ENCODE measurements at regions not wholly inside any gene's neighbourhood (a gene's known extent, or its start where the extent isn't known, plus 50 kb on each side); places are given as distances from the start of the nearest gene placed in this dataset.

GRCh38 chr6:169999367-169999766, 247.9 kb downstream of the ERMARD start:
- DNase-seq (ENCODE audit: extremely low spot score, unreplicated experiment), result no peak
- no peaks in the 10 kb centered on the region for H3K4me1 Mint-ChIP-seq (ENCODE audit: unreplicated experiment)
- no peak for TF ChIP-seq CTCF (IDR thresholded peaks at IDR 0.05)
- H3K4me3 Mint-ChIP-seq (ENCODE audit: unreplicated experiment), result no peak overlapping the region
- no peaks in the 10 kb centered on the region for H3K27me3 Mint-ChIP-seq (ENCODE audit: unreplicated experiment)
- no peaks in the 10 kb centered on the region for H3K36me3 Mint-ChIP-seq (ENCODE audit: unreplicated experiment)
- no peak overlapping the region for H3K27ac Mint-ChIP-seq (ENCODE audit: unreplicated experiment)
- H3K9me3 Mint-ChIP-seq (ENCODE audit: unreplicated experiment), result peaks cover 19% of the 10 kb centered on the region

- H3K27me3 Mint-ChIP-seq (ENCODE audit: unreplicated experiment), result no peaks in the 10 kb centered on the region
- no peak for TF ChIP-seq CTCF (IDR thresholded peaks at IDR 0.05)
- H3K9me3 Mint-ChIP-seq (ENCODE audit: unreplicated experiment), result peaks cover 16% of the 10 kb centered on the region
- no peaks in the 10 kb centered on the region for H3K36me3 Mint-ChIP-seq (ENCODE audit: unreplicated experiment)
- no peak overlapping the region for H3K4me3 Mint-ChIP-seq (ENCODE audit: unreplicated experiment)
- H3K27ac Mint-ChIP-seq (ENCODE audit: unreplicated experiment), result no peak overlapping the region
- peak; percentile 62 for DNase-seq (ENCODE audit: extremely low spot score, unreplicated experiment)
- H3K4me1 Mint-ChIP-seq (ENCODE audit: unreplicated experiment), result no peaks in the 10 kb centered on the region
Measured at GRCh38 chr6:169998457-169998856, 247.0 kb downstream of the ERMARD start.

GRCh38 chr6:169997930-169998218, 246.5 kb downstream of the ERMARD start:
- peak; percentile 64 for DNase-seq (ENCODE audit: extremely low spot score, unreplicated experiment)
- peaks cover 15% of the 10 kb centered on the region for H3K9me3 Mint-ChIP-seq (ENCODE audit: unreplicated experiment)
- no peak for TF ChIP-seq CTCF (IDR thresholded peaks at IDR 0.05)
- H3K27me3 Mint-ChIP-seq (ENCODE audit: unreplicated experiment), result no peaks in the 10 kb centered on the region
- H3K27ac Mint-ChIP-seq (ENCODE audit: unreplicated experiment), result no peak overlapping the region
- no peak overlapping the region for H3K4me3 Mint-ChIP-seq (ENCODE audit: unreplicated experiment)
- H3K4me1 Mint-ChIP-seq (ENCODE audit: unreplicated experiment), result no peaks in the 10 kb centered on the region
- no peaks in the 10 kb centered on the region for H3K36me3 Mint-ChIP-seq (ENCODE audit: unreplicated experiment)

GRCh38 chr6:169997187-169997929, 245.9 kb downstream of the ERMARD start:
- Mint-ChIP-seq H3K27ac (ENCODE audit: unreplicated experiment) (no peak overlapping the region), H3K4me3 (ENCODE audit: unreplicated experiment) (no peak overlapping the region), H3K36me3 (ENCODE audit: unreplicated experiment) (no peaks in the 10 kb centered on the region), H3K9me3 (ENCODE audit: unreplicated experiment) (peaks cover 11% of the 10 kb centered on the region), H3K27me3 (ENCODE audit: unreplicated experiment) (no peaks in the 10 kb centered on the region), H3K4me1 (ENCODE audit: unreplicated experiment) (no peaks in the 10 kb centered on the region)
- TF ChIP-seq CTCF (IDR thresholded peaks at IDR 0.05), result no peak
- peak; percentile 67 for DNase-seq (ENCODE audit: extremely low spot score, unreplicated experiment)

GRCh38 chr6:169996378-169997051, 245.1 kb downstream of the ERMARD start:
- Mint-ChIP-seq H3K36me3 (ENCODE audit: unreplicated experiment) (no peaks in the 10 kb centered on the region), H3K4me3 (ENCODE audit: unreplicated experiment) (no peak overlapping the region), H3K9me3 (ENCODE audit: unreplicated experiment) (peaks cover 5% of the 10 kb centered on the region)

More at GRCh38 chr6:169996378-169997051, 245.1 kb downstream of the ERMARD start:
- H3K27me3 Mint-ChIP-seq (ENCODE audit: unreplicated experiment), result no peaks in the 10 kb centered on the region
- no peak for TF ChIP-seq CTCF (IDR thresholded peaks at IDR 0.05)
- no peak overlapping the region for H3K27ac Mint-ChIP-seq (ENCODE audit: unreplicated experiment)
- DNase-seq (ENCODE audit: extremely low spot score, unreplicated experiment), result no peak
- no peaks in the 10 kb centered on the region for H3K4me1 Mint-ChIP-seq (ENCODE audit: unreplicated experiment)

All from osteocyte (in vitro differentiated cells).